ENCODE measurements at regions not wholly inside any gene's neighbourhood (a gene's known extent, or its start where the extent isn't known, plus 50 kb on each side); places are given as distances from the start of the nearest gene placed in this dataset.

GRCh38 chr20:22825546-22825945, 209.6 kb upstream of the SSTR4 start:
- Histone ChIP-seq H3K9ac (ENCODE audit: insufficient read depth in 1 of 2, low read depth in 2 of 2, low read length in 2 of 2) (no peak overlapping the region), H3K27ac (ENCODE audit: extremely low read depth, low read depth, low read length) (no peak overlapping the region), H3K9me3 (replicated peaks; ENCODE audit: control insufficient read depth, insufficient read depth, low read depth, low read length) (no peaks in the 10 kb centered on the region), H3K9me1 (ENCODE audit: control insufficient read depth, insufficient read depth, low read length) (no peaks in the 10 kb centered on the region), H2AFZ (ENCODE audit: low read depth, low read length) (no peak overlapping the region), H3K36me3 (ENCODE audit: control insufficient read depth, insufficient read depth, low read length) (no peaks in the 10 kb centered on the region), H3K27me3 (ENCODE audit: control insufficient read depth in 2 of 2, insufficient read depth in 2 of 2, low read length in 2 of 2) (no peaks in the 10 kb centered on the region), H3K4me2 (ENCODE audit: insufficient read depth, low read length) (no peak overlapping the region), H3K79me2 (ENCODE audit: control insufficient read depth, insufficient read depth, low read length) (no peaks in the 10 kb centered on the region), H3K4me3 (no peak overlapping the region), H4K20me1 (replicated peaks; ENCODE audit: control insufficient read depth, insufficient read depth, low read length) (no peaks in the 10 kb centered on the region), H3K4me1 (replicated peaks in 1 of 2; ENCODE audit: control insufficient read depth in 2 of 2, insufficient read depth in 2 of 2, low read length in 2 of 2) (peaks cover 3 to 16% of the 10 kb centered on the region in 2 experiments; a peak in 4 of 5 replicates)
- no peak for TF ChIP-seq JUND (IDR thresholded peaks at IDR 0.05; ENCODE audit: borderline replicate concordance, low read depth, low read length)
- no peak for TF ChIP-seq JUND (tag; IDR thresholded peaks at IDR 0.05; ENCODE audit: borderline replicate concordance, low read depth, low read length)
- no peak for TF ChIP-seq ARHGAP35 (IDR thresholded peaks at IDR 0.05; ENCODE audit: partially characterized antibody)
- TF ChIP-seq BRF1 (IDR thresholded peaks at IDR 0.05; ENCODE audit: borderline replicate concordance, extremely low read depth, insufficient read length), result no peak
- no peak for TF ChIP-seq ZNF511 (CRISPR knock-in tag; IDR thresholded peaks at IDR 0.05)
- TF ChIP-seq FOXK1 (CRISPR knock-in tag; IDR thresholded peaks at IDR 0.05; ENCODE audit: borderline replicate concordance), result no peak
- no peak for TF ChIP-seq PRPF4 (IDR thresholded peaks at IDR 0.05; ENCODE audit: insufficient read depth, low read depth, low read length, poor library complexity, severe bottlenecking)
- TF ChIP-seq ZNF551 (CRISPR knock-in tag; IDR thresholded peaks at IDR 0.05), result no peak
- DNase-seq (ENCODE audit: extremely low read depth in 1 of 4, low spot score in 3 of 4) (no peak), FAIRE-seq (no peak), ATAC-seq (no peak)
- POLR2A ChIA-PET, result interaction anchor here (0.6 to 0.7 kb wide), 2 partner anchors 8 to 63 kb away, joined by 3 read pairs; no protein-coding TSS in a partner anchor
- intact Hi-C loops (cut with micrococcal nuclease) (no loop called here), in situ Hi-C loops (cut with MboI) (no loop called here)
- BruUV-seq (replicated peaks), result no TSS peak
- CTCF ChIA-PET (ENCODE audit: low intra/inter-chr PET ratio), result interaction anchor here (0.6 kb wide), 1 partner anchor 494 kb away, joined by 4 read pairs; no protein-coding TSS in a partner anchor
- WGBS (ENCODE audit: insufficient coverage, low coverage, missing lambda C conversion rate), result 82% methylated on average over 3 of the region's 4 CpGs

Measured in K562 (cell line).